GM19372 (cell line): ENCODE measurements at regions not wholly inside any gene's neighbourhood (a gene's known extent, or its start where the extent isn't known, plus 50 kb on each side); places are given as distances from the start of the nearest gene placed in this dataset.

Source experiments
- ATAC-seq: cut with Tn5 transposase; IDR thresholded peaks from one replicate; pipeline ENCODE4 v1.9.1; 2021; ENCODE audit warnings: mild to moderate bottlenecking, low read depth, moderate library complexity; ENCODE audit not compliant: unreplicated experiment

DNA sequence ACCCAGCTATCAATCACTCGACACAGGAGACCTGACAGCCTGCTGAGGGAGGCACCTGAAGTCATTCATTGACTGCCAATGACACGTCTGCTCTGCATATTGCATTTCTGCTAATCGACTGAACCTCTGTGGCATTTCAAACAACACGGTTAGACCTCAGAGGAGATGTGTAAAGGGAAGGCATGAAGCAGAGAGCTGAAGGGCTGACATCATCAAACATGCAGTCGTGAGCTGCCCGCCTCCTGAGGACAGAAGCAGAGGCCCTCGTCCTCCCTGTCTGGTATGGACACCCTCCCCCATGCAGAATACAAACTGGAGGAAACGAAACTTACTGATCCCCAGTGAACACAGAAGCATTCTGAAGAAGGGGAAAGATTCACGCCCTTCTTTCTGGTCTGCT lies 462.6 kb upstream of the MGMT start:
- ATAC-seq, result no peak

DNA sequence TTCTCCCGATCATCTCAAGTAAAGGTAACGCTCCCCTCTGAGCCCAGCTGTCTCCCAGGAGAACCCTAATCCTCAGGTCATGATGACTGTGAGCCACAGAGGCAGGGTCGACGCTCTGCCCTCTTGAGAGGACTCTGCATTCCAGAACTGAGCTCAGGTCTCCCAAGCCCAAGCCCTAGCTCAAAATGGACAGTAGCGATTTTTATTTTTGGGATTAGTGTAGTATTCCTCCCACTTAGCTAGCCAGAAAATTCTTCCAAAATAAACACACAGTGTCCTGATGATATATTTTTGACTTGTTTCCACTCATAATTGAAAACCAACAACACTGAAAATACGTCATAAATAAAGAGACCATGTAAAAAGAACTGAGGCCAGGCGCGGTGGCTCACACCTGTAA lies 462.0 kb upstream of the MGMT start:
- no peak for ATAC-seq

DNA sequence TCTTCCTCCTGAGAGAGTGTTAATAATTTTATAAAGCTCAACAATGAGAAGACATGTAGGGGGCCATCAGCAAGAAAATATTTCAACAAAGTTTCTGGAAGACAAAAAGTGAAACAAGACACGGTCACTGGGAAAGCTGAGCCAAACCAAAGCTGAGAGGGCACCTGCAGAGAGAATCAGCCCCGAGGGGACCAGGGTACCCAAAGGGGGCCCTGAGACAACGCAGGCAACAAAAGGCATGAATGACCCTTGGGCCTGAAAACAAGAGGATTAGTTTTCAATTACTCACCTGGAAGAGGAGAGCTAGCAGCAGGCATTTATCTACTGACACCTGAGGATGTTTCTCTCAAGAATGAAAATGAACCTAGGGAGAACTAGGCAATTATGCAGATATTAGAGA lies 461.2 kb upstream of the MGMT start:
- ATAC-seq, result no peak

DNA sequence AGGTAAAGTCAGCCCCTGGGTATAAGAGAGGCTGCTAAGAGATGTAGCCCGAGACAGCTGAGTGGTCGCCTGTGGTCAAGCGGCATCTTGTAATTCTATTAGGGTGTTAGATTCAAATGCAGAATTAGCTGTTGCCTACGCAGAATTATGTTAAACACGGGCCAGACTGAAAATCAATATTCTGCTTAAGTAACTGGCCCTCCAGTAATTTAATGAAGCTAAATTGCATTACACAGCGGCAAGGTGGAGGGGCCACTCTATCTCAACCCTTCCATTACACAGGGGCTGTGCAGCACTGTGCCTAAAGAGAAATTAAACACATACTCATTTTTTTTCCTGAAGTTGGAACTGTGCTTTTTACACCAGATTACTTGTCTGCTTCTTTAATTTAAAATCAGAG lies 448.5 kb upstream of the MGMT start:
- ATAC-seq, result no peak

DNA sequence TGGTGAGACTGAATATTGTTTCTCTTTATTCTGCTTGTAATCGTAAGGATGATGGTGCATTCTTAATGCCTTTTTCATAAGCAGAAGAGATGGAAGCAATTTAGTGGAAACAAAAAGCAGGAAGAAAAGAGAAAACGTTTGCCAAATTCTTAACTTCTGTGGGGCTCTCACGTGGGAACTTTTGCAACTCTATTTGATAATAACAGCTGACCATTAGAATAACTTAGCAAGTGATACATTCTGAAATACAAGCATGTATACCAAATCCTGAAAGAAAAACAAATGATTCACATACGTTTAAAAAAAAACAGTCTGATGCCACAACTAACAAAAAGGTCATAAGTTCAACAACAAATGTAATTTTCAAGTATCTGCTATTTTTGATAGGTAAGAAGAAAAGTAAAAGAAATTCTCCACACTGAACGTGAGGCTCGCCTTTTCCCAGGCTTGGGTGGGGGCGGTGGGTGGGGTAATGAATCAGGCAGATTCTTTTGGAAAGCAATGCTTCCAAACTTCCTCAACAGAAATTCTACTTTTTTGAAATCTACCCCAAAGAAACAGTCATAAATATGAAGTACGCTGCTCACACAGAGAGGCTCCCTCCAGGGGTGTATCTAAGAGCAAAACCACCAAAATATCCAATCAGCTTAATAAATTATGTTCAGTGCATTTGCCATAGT lies 446.2 kb upstream of the MGMT start:
- no peak for ATAC-seq

DNA sequence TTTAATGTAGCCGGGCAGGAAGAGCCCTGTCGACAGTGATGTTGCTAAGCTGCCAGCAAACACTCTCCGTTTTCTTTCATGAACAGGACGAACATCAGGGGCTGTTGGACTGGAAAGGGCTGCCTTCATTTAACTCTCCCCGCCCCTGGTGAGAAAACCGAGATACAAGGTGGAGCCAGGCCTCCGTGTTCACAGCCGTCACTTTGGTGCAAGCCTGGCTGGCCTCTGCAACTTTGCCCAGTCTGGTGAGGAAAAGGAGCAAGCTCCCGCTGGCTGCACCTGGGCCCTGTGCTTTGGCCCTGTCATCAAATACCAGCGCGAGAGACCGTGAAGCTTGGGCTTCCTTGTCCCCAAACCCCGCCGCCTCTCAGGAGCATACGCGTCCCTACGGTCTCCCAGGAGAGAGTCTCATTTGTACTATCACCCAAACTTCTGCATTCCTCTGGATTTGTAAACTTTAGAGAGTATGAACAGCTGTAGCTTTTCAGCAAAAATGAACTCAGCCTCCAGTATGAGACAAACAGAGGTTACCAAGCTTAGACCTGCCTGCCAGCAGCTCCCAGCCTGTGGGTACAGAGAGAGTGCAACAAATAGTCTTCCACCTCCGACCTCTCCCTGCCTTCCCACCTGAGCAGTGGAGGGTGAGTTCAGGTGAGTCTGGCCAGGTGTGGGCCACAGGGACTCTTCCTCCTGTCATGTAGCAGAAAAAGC lies 445.3 kb upstream of the MGMT start:
- ATAC-seq, result no peak

DNA sequence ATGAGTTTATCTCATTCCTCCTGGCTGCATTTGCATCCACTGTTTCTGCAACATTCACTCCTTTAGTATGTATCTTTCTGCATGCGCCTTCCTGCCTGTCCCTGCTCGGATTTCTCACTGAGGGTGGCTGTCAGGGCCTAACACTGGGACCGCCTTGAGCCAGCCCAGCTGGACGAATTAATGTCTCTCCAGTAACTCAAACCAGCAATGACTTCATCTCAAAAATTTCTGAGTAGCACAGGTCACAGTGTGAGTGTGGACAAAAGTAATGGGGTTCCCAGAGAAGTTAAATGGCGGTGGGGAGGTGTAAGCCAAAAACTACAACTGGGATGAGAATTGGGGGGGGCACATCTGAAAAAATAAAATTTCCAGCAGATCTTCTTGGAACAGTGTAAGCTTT lies 444.0 kb upstream of the MGMT start:
- no peak for ATAC-seq

- no peak for ATAC-seq
Measured at GRCh38 chr10:129024046-129024445, 443.0 kb upstream of the MGMT start.

- ATAC-seq, result no peak
Measured at GRCh38 chr10:129025787-129026186, 441.3 kb upstream of the MGMT start.

DNA sequence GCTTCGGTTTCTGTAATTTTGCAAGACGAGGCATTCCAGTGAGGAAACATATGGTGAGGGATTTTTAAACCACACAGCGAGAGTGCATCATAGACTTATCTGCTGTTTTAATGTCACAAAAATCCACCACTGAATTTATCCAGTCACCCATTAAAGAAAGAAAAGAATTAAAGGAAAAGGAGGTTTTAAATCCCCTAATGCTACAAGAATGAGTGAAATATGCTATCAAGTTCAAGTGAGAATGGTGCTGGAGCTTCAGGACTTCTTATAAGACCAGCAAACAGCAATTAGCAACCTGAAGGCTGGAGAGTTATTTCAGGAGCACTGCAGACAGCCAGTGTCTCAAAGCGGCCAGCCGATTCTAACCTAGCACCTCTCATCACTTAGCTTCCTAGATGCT lies 439.1 kb upstream of the MGMT start:
- no peak for ATAC-seq

GRCh38 chr10:129028451-129028850 lies 438.6 kb upstream of the MGMT start:
- no peak for ATAC-seq

DNA sequence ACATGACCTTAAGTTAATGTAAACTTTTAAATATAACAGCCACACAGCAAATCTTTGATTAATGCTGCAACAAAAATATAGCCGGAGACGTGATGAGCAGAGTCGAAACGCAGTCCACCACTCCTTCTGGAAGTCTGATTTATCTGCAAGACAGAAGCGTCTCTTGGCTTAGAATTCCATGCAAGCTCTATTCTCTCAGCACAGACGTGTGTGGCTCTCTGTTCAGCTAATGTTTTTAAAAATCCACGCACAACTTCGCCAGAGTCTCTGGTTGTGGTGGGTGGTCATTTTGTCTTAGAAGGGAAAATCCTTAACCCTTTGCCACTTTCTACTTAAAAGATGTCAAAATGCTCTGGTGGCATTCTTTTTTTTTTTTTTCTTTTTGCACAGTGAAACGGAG lies 438.0 kb upstream of the MGMT start:
- ATAC-seq, result no peak

DNA sequence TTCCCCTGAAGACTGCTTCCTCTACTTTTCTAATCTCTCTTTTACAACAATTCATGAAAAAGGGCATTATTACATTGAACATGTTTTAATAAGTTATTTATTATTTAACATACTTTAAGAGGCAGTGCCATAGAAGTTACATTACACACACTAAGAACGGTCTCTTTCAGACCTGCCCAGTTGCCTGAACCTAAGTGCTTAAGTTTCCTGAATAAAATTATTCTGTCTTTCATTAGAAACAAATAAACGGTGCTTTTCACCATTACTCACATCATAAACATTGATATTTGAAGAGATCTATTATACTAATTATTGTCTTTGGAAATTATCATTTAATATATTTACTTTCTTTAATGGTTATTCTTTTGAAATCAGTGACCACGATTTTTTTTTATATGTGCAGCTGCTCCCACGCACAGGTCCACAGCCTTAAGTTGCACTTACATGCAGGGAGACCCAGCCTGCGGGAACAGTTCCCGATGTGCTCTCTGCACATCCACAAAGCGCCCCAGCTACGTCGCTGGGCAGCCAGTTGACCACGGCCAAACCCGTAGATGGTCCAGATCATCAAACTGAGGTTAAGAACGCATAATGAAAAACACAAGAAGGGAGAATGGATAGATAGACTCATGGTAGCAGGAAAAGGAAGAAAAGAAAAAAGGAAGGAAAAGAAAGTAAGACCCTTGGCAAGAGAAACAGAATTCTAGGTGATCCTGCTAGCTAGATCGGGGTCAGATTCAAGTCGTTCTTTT lies 437.0 kb upstream of the MGMT start:
- ATAC-seq, result no peak

DNA sequence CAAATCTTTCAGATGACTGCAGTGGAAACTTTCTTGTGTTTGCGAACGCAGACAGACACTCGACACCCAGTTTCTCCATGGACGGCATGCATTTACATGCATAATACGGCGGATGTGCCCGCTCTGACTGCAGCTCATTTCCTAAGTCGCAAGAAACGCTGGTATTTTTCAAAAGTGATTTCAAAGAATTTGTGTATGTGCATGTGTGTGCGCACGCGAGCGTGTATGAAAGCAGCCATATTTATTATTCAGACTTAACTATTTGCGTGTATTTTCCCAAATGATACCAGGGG lies 436.5 kb upstream of the MGMT start:
- ATAC-seq, result no peak

DNA sequence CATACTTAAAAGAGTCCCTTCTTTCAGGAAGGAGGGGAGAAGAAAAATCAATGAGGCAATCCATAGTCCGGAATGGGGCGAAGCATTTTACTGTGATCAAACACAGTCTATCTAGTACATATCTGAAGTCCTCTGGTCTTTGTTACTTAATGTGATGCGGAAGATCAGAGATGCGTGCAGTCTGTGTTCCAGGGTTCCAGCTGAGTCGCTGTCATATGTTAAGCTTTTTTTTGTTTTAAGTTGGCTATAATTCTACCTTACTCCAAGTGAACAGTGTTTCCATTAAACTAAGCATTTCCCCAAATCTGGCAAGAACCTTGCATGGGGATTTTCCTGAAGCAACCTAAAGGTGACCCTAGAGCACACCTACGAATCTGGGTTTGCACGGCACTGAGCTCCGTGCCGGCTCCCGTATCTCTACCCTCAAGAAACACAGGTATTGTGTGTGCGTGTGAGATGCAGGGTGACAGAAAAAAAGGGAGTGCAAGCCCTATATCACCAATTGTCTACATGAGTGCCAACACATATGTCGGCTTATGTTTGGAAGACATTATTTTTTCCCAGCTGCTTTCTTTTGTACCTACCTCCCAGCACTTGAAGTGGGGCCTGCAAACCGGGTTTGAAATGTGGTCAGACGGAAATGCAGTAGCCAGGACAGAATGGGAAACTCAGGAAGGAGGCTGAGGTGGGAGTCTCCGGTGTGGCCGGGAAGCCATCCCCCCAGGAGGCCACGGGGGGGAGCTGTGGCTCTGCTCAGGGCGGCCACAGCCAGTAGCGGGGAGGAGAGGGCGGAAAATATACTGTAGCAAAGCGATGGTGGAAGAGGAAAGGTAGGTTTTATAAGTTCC lies 435.8 kb upstream of the MGMT start:
- ATAC-seq, result no peak

DNA sequence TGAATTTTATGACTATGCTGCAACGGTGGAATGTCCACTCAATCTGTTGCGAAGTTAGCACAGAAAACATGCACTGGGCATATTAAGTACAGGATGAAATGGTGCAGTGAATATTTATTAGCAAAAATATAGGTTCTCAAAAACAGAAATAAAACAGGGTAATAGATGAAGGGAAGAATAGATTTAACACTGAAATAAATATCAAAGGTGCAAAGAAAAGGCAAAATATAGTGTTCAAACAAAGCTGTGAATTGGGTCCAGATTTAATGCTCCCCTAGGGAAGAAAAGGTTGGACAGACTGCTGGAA lies 435.2 kb upstream of the MGMT start:
- no peak for ATAC-seq

GRCh38 chr10:129032372-129033313 lies 434.4 kb upstream of the MGMT start:
- no peak for ATAC-seq

GRCh38 chr10:129033340-129033739 lies 433.7 kb upstream of the MGMT start:
- no peak for ATAC-seq

GRCh38 chr10:129033790-129034272 lies 433.2 kb upstream of the MGMT start:
- ATAC-seq, result no peak
